GM12892 (cell line): ENCODE measurements at regions not wholly inside any gene's neighbourhood (a gene's known extent, or its start where the extent isn't known, plus 50 kb on each side); places are given as distances from the start of the nearest gene placed in this dataset.
"Not testable (repeated sequence)": the region's sequence is repeated elsewhere in the genome, so short reads cannot be mapped to it uniquely, and the experiment has no call there.

Experiments used
- DNase-seq: peaks from one replicate; pipeline ENCODE4 v3.0.0; 2011; ENCODE audit not compliant: insufficient read length
- FAIRE-seq: peaks from 2 replicates; lab custom pipeline; 2011; peaks lifted over from hg19 to GRCh38; lab: Jason Lieb, UNC
- POLR2A ChIP-seq: IDR thresholded peaks from 2 replicates; pipeline ENCODE4 v1.6.1; 2011; ENCODE audit warnings: low read depth, low read length, control low read depth
- POLR2AphosphoS5 ChIP-seq: IDR thresholded peaks from 2 replicates; pipeline ENCODE4 v1.6.1; 2011; ENCODE audit warnings: low read depth, low read length, control low read depth
- TAF1 ChIP-seq: IDR thresholded peaks from 2 replicates; pipeline ENCODE4 v1.6.1; 2011; ENCODE audit warnings: low read depth, mild to moderate bottlenecking, control low read depth, low read length, borderline replicate concordance

GRCh38 chr6:23637296-23637695, 488.7 kb upstream of the NRSN1 start:
- no peak for TF ChIP-seq TAF1
- DNase-seq (no peak), FAIRE-seq (no peak)

GRCh38 chr6:23642849-23643248, 483.2 kb upstream of the NRSN1 start:
- DNase-seq (no peak), FAIRE-seq (no peak)
- TF ChIP-seq POLR2A (no peak), POLR2AphosphoS5 (no peak), TAF1 (no peak)

- no peak for TF ChIP-seq POLR2A
- TF ChIP-seq POLR2AphosphoS5 = no peak
- FAIRE-seq (no peak), DNase-seq (no peak)
Measured at GRCh38 chr6:23647045-23647444, 479.0 kb upstream of the NRSN1 start.

GRCh38 chr6:23650676-23651075, 475.3 kb upstream of the NRSN1 start:
- FAIRE-seq (no peak), DNase-seq (no peak)
- TF ChIP-seq POLR2A (no peak), POLR2AphosphoS5 (no peak), TAF1 (no peak)

- DNase-seq = no peak
- TF ChIP-seq POLR2A = no peak
- TF ChIP-seq POLR2AphosphoS5 = no peak
- no peak for TF ChIP-seq TAF1
- no peak for FAIRE-seq
Measured at GRCh38 chr6:23654745-23655144, 471.3 kb upstream of the NRSN1 start.

- FAIRE-seq = no peak
- no peak for DNase-seq
Measured at GRCh38 chr6:23655525-23655924, 470.5 kb upstream of the NRSN1 start.

GRCh38 chr6:23656255-23657194, 469.5 kb upstream of the NRSN1 start:
- TF ChIP-seq POLR2A (no peak), POLR2AphosphoS5 (no peak), TAF1 (no peak)
- DNase-seq = no peak
- FAIRE-seq = no peak

More at GRCh38 chr6:23655525-23655924, 470.5 kb upstream of the NRSN1 start:
- TF ChIP-seq POLR2AphosphoS5 = no peak
- TF ChIP-seq POLR2A = no peak
- no peak for TF ChIP-seq TAF1

- no peak for DNase-seq
- no peak for FAIRE-seq
- TF ChIP-seq TAF1 (no peak), POLR2AphosphoS5 (no peak), POLR2A (no peak)
Measured at GRCh38 chr6:23659125-23659524, 466.9 kb upstream of the NRSN1 start.

GRCh38 chr6:23661549-23661948, 464.5 kb upstream of the NRSN1 start:
- DNase-seq (no peak), FAIRE-seq (no peak)
- TF ChIP-seq TAF1 (no peak), POLR2A (no peak), POLR2AphosphoS5 (no peak)

GRCh38 chr6:23663096-23663495, 462.9 kb upstream of the NRSN1 start:
- TF ChIP-seq POLR2A (no peak), POLR2AphosphoS5 (no peak), TAF1 (no peak)
- no peak for FAIRE-seq
- DNase-seq = no peak

- DNase-seq (no peak), FAIRE-seq (no peak)
- no peak for TF ChIP-seq POLR2A
- TF ChIP-seq POLR2AphosphoS5 = no peak
- TF ChIP-seq TAF1 = no peak
Measured at GRCh38 chr6:23663652-23664051, 462.4 kb upstream of the NRSN1 start.

- DNase-seq, FAIRE-seq: not testable (repeated sequence)
Measured at GRCh38 chr6:23665911-23666310, 460.1 kb upstream of the NRSN1 start.

- no peak for TF ChIP-seq POLR2AphosphoS5
- no peak for TF ChIP-seq TAF1
- TF ChIP-seq POLR2A = no peak
- FAIRE-seq (no peak), DNase-seq (no peak)
Measured at GRCh38 chr6:23672737-23673136, 453.3 kb upstream of the NRSN1 start.

GRCh38 chr6:23678626-23679025, 447.4 kb upstream of the NRSN1 start:
- TF ChIP-seq TAF1 (no peak), POLR2AphosphoS5 (no peak), POLR2A (no peak)
- FAIRE-seq (no peak), DNase-seq (no peak)
